OCI-LY3 (cell line): ENCODE measurements at regions not wholly inside any gene's neighbourhood (a gene's known extent, or its start where the extent isn't known, plus 50 kb on each side); places are given as distances from the start of the nearest gene placed in this dataset.

Experiments used
- H2AFZ ChIP-seq: fragments of 200-600, 300-600 bp; shearing (Covaris generic); 2 replicates; pipeline ENCODE4 v1.6.0; 2014; ENCODE audit warnings: antibody characterized with exemption, low read depth, low read length
- H3K27ac ChIP-seq: fragments of 200-600, 300-600 bp; sonication (generic); 2 replicates; pipeline ENCODE4 v1.5.1; 2014; ENCODE audit warnings: mild to moderate bottlenecking, low read length, moderate library complexity, mixed read lengths
- H3K27me3 ChIP-seq: fragments of 200-600, 300-600 bp; sonication (generic); 2 replicates; pipeline ENCODE4 v1.6.1; 2014; ENCODE audit warnings: low read depth, low read length, mixed read lengths
- H3K36me3 ChIP-seq: fragments of 200-600, 300-600 bp; sonication (generic); replicated peaks from 2 replicates; pipeline ENCODE3; 2014; ENCODE audit warnings: low read depth, low read length, mixed read lengths
- H3K4me1 ChIP-seq: fragments of 300-600, 200-600 bp; sonication (generic); 2 replicates; pipeline ENCODE4 v1.6.1; 2014; ENCODE audit warnings: low read length, mixed read lengths
- H3K4me2 ChIP-seq: fragments of 200-600, 300-600 bp; sonication (generic); 2 replicates; pipeline ENCODE4 v1.6.1; 2014; ENCODE audit warnings: low read length, mixed read lengths
- H3K4me3 ChIP-seq: fragments of 300-600, 200-600 bp; sonication (generic); 2 replicates; pipeline ENCODE4 v1.5.1; 2014; ENCODE audit warnings: antibody characterized with exemption, mild to moderate bottlenecking, low read length, moderate library complexity
- H3K79me2 ChIP-seq: fragments of 300-600, 200-600 bp; shearing (Covaris generic); 2 replicates; pipeline ENCODE4 v1.6.1; 2014; ENCODE audit warnings: mild to moderate bottlenecking, low read length, mixed read lengths
- H3K9ac ChIP-seq: fragments of 300-600, 200-600 bp; shearing (Covaris generic); 2 replicates; pipeline ENCODE4 v1.6.0; 2014; ENCODE audit warnings: mild to moderate bottlenecking, low read length, moderate library complexity
- H3K9me3 ChIP-seq: fragments of 200-600, 300-600 bp; shearing (Covaris generic); 2 replicates; pipeline ENCODE4 v1.6.1; 2014; ENCODE audit warnings: low read length, mixed read lengths; ENCODE audit not compliant: insufficient read depth
- H4K20me1 ChIP-seq: fragments of 200-600, 300-600 bp; sonication (generic); 2 replicates; pipeline ENCODE4 v1.6.1; 2016; ENCODE audit warnings: low read length, mixed read lengths; ENCODE audit not compliant: insufficient read depth
- EZH2phosphoT487 ChIP-seq: fragments of 200-600 bp; shearing (Covaris generic); IDR thresholded peaks from 2 replicates; pipeline ENCODE4 v1.6.1; 2018; ENCODE audit warnings: antibody characterized with exemption, mixed run types, low read depth
- TF ChIP-seq, protein P1 (sequence below): fragments of 200-600, 300-600 bp; sonication (generic); IDR thresholded peaks from 2 replicates; pipeline ENCODE4 v1.5.1; 2014; ENCODE audit warnings: antibody characterized with exemption, low read length, low read depth

DNA sequence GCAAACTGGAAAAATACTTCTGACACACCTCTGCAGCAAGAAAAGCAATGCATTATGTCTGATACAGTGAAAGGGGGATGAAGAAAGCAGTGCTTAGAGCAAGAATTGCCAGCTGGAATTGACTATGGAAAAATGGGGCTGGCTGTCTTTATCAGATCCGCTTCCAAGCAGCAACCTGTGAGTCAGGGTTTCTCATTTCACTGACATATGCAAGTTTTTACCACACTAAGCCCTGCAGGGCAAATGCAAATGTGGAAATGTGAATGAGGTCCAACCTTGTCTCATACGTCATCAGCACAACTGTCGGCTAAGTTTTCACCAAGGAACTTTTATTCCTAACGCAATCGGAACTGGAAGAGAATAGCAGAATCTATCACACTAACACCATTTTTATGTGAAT is 172.5 kb upstream of the GADL1 start:
- no peaks in the 10 kb centered on the region for H3K36me3 ChIP-seq
- no peak overlapping the region for H3K4me3 ChIP-seq
- H3K9ac ChIP-seq: no peak overlapping the region
- no peak overlapping the region for H2AFZ ChIP-seq
- no peaks in the 10 kb centered on the region for H4K20me1 ChIP-seq
- no peaks in the 10 kb centered on the region for H3K9me3 ChIP-seq
- no peak for TF ChIP-seq EZH2phosphoT487
- TF ChIP-seq, protein P1, sequence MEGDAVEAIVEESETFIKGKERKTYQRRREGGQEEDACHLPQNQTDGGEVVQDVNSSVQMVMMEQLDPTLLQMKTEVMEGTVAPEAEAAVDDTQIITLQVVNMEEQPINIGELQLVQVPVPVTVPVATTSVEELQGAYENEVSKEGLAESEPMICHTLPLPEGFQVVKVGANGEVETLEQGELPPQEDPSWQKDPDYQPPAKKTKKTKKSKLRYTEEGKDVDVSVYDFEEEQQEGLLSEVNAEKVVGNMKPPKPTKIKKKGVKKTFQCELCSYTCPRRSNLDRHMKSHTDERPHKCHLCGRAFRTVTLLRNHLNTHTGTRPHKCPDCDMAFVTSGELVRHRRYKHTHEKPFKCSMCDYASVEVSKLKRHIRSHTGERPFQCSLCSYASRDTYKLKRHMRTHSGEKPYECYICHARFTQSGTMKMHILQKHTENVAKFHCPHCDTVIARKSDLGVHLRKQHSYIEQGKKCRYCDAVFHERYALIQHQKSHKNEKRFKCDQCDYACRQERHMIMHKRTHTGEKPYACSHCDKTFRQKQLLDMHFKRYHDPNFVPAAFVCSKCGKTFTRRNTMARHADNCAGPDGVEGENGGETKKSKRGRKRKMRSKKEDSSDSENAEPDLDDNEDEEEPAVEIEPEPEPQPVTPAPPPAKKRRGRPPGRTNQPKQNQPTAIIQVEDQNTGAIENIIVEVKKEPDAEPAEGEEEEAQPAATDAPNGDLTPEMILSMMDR: no peak
- H3K4me1 ChIP-seq: no peaks in the 10 kb centered on the region
- H3K27me3 ChIP-seq: no peaks in the 10 kb centered on the region
- H3K79me2 ChIP-seq: no peaks in the 10 kb centered on the region
- no peak overlapping the region for H3K27ac ChIP-seq
- H3K4me2 ChIP-seq: no peak overlapping the region

DNA sequence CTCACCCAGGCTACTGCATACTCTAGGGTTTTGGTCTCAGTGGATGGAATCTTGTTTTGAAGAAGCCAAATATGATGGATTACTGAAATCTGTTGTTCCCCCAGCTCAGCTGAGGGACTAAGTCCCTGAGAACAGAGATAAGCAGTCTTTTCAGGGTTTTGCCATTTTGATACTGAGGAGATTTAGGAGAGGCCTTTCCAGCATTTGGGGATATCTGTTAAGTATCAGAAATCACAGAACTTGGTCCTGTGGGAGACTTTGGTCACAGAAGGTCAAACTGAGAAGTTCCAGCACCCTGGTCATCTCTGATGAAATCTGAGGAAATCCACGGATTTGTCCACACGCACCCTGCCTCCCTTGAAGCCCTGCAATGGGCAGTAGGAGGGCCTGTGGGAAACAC is 181.0 kb upstream of the GADL1 start:
- H2AFZ ChIP-seq: no peak overlapping the region
- no peak overlapping the region for H3K4me3 ChIP-seq
- H3K4me1 ChIP-seq: no peaks in the 10 kb centered on the region
- no peaks in the 10 kb centered on the region for H3K79me2 ChIP-seq
- TF ChIP-seq, protein P1: no peak
- no peak for TF ChIP-seq EZH2phosphoT487
- H3K27ac ChIP-seq: no peak overlapping the region
- peaks cover 2% of the 10 kb centered on the region for H3K36me3 ChIP-seq
- H4K20me1 ChIP-seq: no peaks in the 10 kb centered on the region
- H3K9me3 ChIP-seq: no peaks in the 10 kb centered on the region; the same call in 1 of the 2 replicates
- no peak overlapping the region for H3K4me2 ChIP-seq
- H3K9ac ChIP-seq: no peak overlapping the region
- peaks cover 1% of the 10 kb centered on the region; the same call in 1 of the 2 replicates for H3K27me3 ChIP-seq

DNA sequence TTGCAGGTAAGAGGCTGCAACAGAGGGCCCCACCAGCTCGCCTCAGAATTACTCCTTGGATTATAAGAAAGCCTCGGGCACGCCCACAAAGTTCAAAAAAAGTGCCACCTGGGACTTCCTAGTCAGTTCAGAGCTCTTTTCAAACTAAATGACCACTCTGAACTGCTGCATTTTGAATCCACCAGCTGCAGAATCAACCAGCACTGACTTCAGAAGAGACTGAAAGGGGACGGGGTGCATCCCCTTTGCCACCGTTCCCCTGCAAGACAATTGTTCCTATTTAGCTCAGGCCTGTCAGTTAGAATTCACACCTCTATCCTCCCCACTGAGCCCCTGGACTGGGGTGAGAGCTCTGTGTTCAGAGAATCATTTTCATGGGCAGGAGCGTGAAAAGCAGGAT is 181.4 kb upstream of the GADL1 start:
- peaks cover 2% of the 10 kb centered on the region for H3K36me3 ChIP-seq
- no peaks in the 10 kb centered on the region for H3K4me1 ChIP-seq
- no peak overlapping the region for H3K4me3 ChIP-seq
- no peak overlapping the region for H3K9ac ChIP-seq
- no peak overlapping the region for H3K4me2 ChIP-seq
- TF ChIP-seq EZH2phosphoT487: no peak
- TF ChIP-seq, protein P1: no peak
- no peak overlapping the region for H2AFZ ChIP-seq
- no peak overlapping the region for H3K27ac ChIP-seq
- H4K20me1 ChIP-seq: no peaks in the 10 kb centered on the region
- no peaks in the 10 kb centered on the region for H3K79me2 ChIP-seq
- peaks cover 5% of the 10 kb centered on the region; the same call in 1 of the 2 replicates for H3K27me3 ChIP-seq
- H3K9me3 ChIP-seq: no peaks in the 10 kb centered on the region; the same call in 1 of the 2 replicates

DNA sequence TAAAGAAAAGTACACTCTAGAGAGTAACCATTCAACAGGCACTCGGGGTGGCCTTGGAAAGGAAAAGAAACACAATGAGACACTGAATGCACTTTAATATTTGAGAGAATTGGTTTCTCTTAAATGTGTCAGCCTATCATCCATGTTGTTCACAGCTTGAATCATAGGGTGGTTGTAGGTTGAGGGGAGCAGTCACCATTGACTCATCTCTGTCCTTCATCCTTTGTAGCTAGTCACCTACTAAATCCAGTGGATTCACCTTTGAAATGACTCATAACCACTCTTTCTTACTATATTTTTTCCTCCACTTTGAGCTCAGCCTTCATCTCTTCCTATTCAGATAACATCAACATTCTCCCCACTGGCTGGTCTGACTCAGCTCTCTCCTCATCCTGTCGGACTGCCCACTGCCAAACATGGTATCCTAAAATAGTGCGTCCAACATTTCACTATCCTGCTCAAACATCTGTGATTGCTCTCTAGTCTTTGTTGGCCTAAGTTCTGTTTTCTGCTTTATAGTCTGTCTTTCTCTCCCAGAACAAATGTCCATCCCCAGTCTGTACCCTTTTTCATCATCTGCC is 182.7 kb upstream of the GADL1 start:
- Histone ChIP-seq H3K9me3 (no peaks in the 10 kb centered on the region; the same call in 1 of the 2 replicates), H3K27ac (no peak overlapping the region), H3K4me2 (no peak overlapping the region), H3K27me3 (peaks cover 6% of the 10 kb centered on the region; the same call in 1 of the 2 replicates), H3K4me3 (no peak overlapping the region), H4K20me1 (no peaks in the 10 kb centered on the region), H3K79me2 (no peaks in the 10 kb centered on the region), H3K4me1 (no peaks in the 10 kb centered on the region), H3K9ac (no peak overlapping the region), H2AFZ (no peak overlapping the region), H3K36me3 (peaks cover 2% of the 10 kb centered on the region)
- TF ChIP-seq, protein P1: no peak
- TF ChIP-seq EZH2phosphoT487: no peak
